HCT116 (cell line): ENCODE measurements at regions not wholly inside any gene's neighbourhood (a gene's known extent, or its start where the extent isn't known, plus 50 kb on each side); places are given as distances from the start of the nearest gene placed in this dataset.

Experiments
- CTCF ChIP-seq, 3 experiments: fragments of 200-600 bp in 1 of 3; sonication (generic) in 1 of 3; IDR thresholded peaks in 2 of 3; conservative IDR thresholded peaks in 1 of 3; 2 replicates each; pipeline ENCODE4 v1.5.1; 2012 to 2017; ENCODE audit warnings: low read depth in 2 of 3, low read length in 2 of 3, antibody characterized with exemption in 1 of 3, borderline replicate concordance in 1 of 3, control low read depth in 1 of 3, mild to moderate bottlenecking in 1 of 3, mixed read lengths in 1 of 3, mixed run types in 1 of 3, moderate library complexity in 1 of 3; ENCODE audit not compliant: insufficient read depth in 1 of 3
- EGR1 ChIP-seq: IDR thresholded peaks from 2 replicates; pipeline ENCODE4 v1.6.1; 2012; ENCODE audit warnings: low read depth
- EZH2 ChIP-seq: fragments of 200-600 bp; sonication (generic); IDR thresholded peaks from 2 replicates; pipeline ENCODE4 v1.6.1; 2017; ENCODE audit warnings: antibody characterized with exemption, mixed run types
- EZH2phosphoT487 ChIP-seq: fragments of 200-600 bp; IDR thresholded peaks from 2 replicates; pipeline ENCODE4 v1.6.1; 2018; ENCODE audit warnings: antibody characterized with exemption, borderline replicate concordance
- JUND ChIP-seq: IDR thresholded peaks from 2 replicates; pipeline ENCODE4 v1.6.1; 2012
- POLR2A ChIP-seq: IDR thresholded peaks from 2 replicates; pipeline ENCODE4 v1.7.0; 2011; ENCODE audit warnings: borderline replicate concordance; ENCODE audit not compliant: insufficient read depth, insufficient read length; ENCODE audit errors: extremely low read depth
- RAD21 ChIP-seq: IDR thresholded peaks from 2 replicates; pipeline ENCODE4 v1.6.1; 2012; ENCODE audit warnings: low read depth, mild to moderate bottlenecking
- SIN3A ChIP-seq: IDR thresholded peaks from 2 replicates; pipeline ENCODE4 v1.6.1; 2012; ENCODE audit warnings: low read depth
- SP1 ChIP-seq: IDR thresholded peaks from 2 replicates; pipeline ENCODE4 v1.6.1; 2012; ENCODE audit warnings: low read depth
- ZNF274 ChIP-seq: fragments of 200-500 bp; sonication (Bioruptor generic); IDR thresholded peaks from 2 replicates; pipeline ENCODE4 v1.6.1; 2014; ENCODE audit warnings: mild to moderate bottlenecking, low read depth, low read length, inconsistent platforms
- TF ChIP-seq, protein P1 (sequence below): IDR thresholded peaks from 2 replicates; pipeline ENCODE4 v1.6.1; 2012

DNA sequence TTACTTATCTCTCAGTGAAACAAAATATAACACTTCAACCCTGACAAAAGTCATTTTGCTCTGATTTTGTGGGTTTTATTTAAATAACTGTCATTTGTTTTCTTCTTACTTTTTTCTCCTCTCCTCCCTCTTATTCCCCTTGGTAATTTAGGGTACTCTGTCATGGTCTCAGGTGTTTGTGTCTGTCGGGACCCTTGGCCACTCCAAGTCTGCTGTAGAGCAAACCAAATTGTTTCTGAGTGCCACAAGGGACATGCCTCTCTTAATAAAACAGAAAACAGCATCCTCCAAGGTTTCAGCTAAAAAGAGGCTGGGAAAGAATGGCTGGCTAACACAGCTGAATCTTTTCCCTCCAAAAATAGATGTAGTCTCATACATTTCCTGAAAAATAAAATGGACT lies 573.1 kb upstream of the KLF12 start:
- TF ChIP-seq EZH2 (no peak), CTCF (IDR thresholded peaks at IDR 0.05 in 2 of 3, conservative IDR thresholded peaks at IDR 0.05 in 1 of 3; ENCODE audit: borderline replicate concordance in 1 of 3, insufficient read depth in 1 of 3, low read depth in 2 of 3, low read length in 2 of 3) (no peak), POLR2A (no peak), EGR1 (no peak), ZNF274 (no peak), SIN3A (no peak), EZH2phosphoT487 (no peak), JUND (no peak), SP1 (no peak), RAD21 (no peak)
- TF ChIP-seq, protein P1, sequence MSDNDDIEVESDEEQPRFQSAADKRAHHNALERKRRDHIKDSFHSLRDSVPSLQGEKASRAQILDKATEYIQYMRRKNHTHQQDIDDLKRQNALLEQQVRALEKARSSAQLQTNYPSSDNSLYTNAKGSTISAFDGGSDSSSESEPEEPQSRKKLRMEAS = no peak
